ENCODE measurements at regions not wholly inside any gene's neighbourhood (a gene's known extent, or its start where the extent isn't known, plus 50 kb on each side); places are given as distances from the start of the nearest gene placed in this dataset.

GRCh38 chr4:123200051-123200940 lies 196.3 kb upstream of the SPRY1 start:
- TF ChIP-seq CTCF (IDR thresholded peaks at IDR 0.05 in 4 of 5, conservative IDR thresholded peaks at IDR 0.05 in 1 of 5) (no peak), POLR2A (IDR thresholded peaks at IDR 0.05) (no peak)

Data from gastrocnemius medialis (tissue), 4 donors.